GM12801 (cell line): ENCODE measurements at regions not wholly inside any gene's neighbourhood (a gene's known extent, or its start where the extent isn't known, plus 50 kb on each side); places are given as distances from the start of the nearest gene placed in this dataset.

Experiments
- CTCF ChIP-seq: IDR thresholded peaks from one replicate; pipeline ENCODE4 v1.5.1; 2011; ENCODE audit warnings: control low read depth; ENCODE audit not compliant: insufficient read length; ENCODE audit errors: extremely low read depth

- TF ChIP-seq CTCF = no peak
Measured at GRCh38 chr10:65358565-65358964, 1567.3 kb upstream of the LRRTM3 start.

- TF ChIP-seq CTCF = no peak
Measured at GRCh38 chr10:65360497-65360896, 1565.3 kb upstream of the LRRTM3 start.

GRCh38 chr10:65365878-65366277 lies 1560.0 kb upstream of the LRRTM3 start:
- TF ChIP-seq CTCF = no peak

GRCh38 chr10:65367706-65368105 lies 1558.1 kb upstream of the LRRTM3 start:
- no peak for TF ChIP-seq CTCF

GRCh38 chr10:65375528-65375927 lies 1550.3 kb upstream of the LRRTM3 start:
- TF ChIP-seq CTCF = no peak

GRCh38 chr10:65377687-65378086 lies 1548.1 kb upstream of the LRRTM3 start:
- no peak for TF ChIP-seq CTCF

- TF ChIP-seq CTCF = no peak
Measured at GRCh38 chr10:65394502-65395297, 1531.1 kb upstream of the LRRTM3 start.
